ENCODE measurements at regions not wholly inside any gene's neighbourhood (a gene's known extent, or its start where the extent isn't known, plus 50 kb on each side); places are given as distances from the start of the nearest gene placed in this dataset.
"Not testable (repeated sequence)": the region's sequence is repeated elsewhere in the genome, so short reads cannot be mapped to it uniquely, and the experiment has no call there.

DNA sequence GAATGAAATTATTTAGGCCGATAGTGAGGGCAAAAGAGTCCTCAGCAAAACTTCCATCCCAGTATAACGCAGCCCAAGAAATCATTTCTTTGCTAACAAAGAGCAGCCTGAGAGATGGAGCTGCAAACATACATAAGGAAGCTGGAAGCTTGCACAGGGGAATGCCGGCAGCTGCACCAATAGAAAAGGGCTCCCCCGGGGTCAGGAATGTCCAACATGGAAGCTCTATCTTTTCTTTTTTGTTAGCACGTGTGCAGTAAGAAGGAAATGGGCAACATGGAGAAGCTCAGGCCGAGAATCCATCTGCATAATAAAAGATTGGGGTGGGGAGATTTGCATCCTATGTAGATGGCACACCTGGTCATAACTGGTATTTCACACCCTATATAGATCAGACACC lies 1363.5 kb upstream of the PCDH20 start:
- no peak for DNase-seq

DNA sequence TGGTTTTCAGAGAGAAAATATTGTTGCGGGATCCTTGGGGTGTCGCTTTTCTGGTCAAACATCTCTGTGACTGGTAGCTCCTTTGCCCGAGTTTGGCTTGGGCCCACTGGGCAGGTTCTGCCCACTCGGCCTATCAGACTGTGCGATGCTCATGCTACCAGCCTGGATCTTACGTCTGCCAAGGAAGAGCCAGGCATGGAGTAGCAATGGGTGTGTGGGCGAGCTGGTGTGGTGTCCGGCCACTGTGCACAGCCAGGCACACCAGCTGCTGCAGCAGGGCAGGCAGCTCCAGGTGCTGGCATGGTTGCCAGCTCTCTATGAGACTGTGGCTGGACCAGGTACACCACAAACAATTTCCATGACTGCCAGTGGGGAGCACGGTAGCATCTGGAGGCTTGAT lies 1351.8 kb upstream of the PCDH20 start:
- no peak for DNase-seq

DNA sequence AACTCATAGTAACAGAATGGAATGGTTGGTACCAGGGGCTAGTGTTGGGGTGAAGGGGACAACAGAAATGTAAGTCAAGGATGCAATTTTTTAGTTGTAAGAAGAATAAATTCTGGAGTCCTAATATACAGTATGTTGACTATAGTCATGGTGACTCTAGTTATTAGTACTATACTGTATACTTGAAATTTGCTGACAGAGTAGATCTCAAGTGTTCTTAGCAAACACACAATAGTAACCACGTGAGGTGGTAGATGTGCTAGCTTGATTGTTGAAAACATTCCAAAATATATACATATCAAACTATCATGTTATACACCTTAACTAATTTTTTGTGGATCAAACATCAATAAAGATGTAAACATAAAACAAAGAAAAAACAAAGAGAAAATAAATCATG lies 1345.1 kb upstream of the PCDH20 start:
- no peak for DNase-seq

DNA sequence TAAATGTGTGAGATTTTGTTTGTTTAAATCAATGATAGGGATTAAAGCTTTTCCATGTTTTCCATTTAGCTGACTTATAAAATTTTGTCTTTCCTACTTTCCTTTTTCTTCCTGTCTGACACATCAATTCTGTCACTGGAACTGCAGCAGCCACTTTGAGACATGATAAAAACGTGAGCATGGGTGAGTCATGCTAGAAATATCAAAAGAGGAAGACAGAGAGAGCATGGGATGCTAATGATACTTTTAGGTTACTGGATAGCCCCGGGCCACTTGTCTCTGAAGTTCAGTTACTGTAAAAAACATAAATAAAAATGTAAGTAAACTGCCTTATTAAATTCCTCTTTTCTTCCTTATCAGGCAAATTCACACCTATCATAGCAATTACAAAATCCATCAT lies 1332.0 kb upstream of the PCDH20 start:
- DNase-seq, result no peak

DNA sequence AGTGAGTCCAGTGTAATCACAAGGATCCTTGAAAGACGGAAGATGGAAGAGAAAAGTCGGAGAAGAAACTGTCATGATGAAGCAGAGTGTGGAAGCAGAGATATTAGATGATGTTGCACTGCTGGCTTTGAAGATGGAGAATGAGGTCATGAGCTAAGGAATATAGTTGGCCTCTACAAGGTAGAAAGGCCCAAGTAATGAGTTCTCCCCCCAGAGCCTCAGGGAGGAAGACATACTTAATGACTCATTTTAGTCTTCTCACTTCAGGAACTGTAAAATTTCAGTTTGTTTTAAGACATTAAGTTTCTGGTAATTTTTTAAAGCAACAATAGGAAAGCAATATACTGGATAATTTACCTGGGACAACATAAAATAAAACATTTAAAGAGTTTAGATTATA lies 1331.5 kb upstream of the PCDH20 start:
- no peak for DNase-seq

DNA sequence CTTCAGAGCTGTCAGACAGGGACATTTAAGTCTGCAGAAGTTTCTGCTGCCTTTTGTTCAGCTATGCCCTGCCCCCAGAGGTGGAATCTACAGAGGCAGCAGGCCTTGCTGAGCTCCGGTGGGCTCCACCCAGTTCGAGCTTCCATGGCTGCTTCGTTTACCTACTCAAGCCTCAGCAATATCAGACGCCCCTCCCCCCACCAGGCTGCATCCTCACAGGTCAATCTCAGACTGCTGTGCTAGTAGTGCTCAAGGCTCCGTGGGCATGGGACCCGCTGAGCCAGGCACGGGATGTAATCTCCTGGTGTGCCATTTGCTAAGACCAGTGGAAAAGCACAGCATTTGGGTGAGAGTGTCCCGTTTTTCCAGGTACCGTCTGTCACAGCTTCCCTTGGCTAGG lies 1314.1 kb upstream of the PCDH20 start:
- DNase-seq, result not testable (repeated sequence)

DNA sequence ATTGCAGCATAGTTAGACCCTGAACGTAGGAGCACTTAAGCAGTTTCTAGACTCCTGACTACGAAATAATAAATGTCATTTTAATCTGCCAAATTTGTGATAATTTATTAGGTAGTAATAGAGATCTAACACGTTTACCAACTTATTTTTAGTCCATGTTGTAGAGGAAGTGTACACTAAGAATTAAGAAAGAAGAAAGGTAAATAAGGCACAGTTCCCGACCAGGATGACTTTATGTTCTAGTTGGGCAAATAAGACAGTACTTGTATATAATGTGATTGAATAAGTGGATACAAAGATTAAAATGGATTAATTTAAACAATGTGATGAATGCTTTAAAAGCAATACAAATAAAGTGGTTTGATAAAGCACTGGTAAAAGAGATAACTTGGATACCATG lies 1306.2 kb upstream of the PCDH20 start:
- no peak for DNase-seq

DNA sequence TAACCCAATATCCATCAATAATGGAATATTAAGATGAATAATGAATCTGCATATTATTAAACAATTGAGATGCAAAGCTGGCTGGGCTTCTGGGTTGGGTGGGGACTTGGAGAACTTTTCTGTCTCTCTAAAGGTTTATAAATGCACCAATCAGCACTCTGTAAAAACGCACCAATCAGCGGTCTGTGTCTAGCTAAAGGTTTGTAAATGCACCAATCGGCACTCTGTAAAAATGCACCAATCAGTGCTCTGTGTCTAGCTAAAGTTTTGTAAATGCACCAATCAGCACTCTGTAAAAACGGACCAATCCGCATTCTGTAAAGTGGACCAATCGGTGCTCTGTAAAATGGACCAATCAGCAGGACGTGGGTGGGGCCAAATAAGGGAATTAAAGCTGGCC lies 1296.3 kb upstream of the PCDH20 start:
- not testable (repeated sequence) for DNase-seq

DNA sequence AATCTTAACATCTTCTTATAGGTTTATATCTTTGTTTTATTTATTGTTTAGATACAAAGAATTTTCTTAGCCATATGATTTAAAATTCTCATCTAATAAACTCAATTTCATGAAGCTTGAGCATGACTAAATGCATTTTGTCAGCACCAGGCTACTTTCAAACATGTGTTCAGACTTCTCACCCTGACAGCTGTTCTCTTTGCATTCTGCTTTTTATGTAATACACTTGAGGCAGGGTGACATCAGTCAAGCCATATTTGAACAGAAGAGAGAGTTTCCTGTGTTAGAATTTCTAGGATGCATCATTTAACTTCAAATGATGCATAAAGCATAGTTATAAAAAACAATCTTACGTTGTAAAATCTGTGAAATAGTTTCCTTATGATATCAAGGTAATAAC lies 1295.1 kb upstream of the PCDH20 start:
- no peak for DNase-seq

DNA sequence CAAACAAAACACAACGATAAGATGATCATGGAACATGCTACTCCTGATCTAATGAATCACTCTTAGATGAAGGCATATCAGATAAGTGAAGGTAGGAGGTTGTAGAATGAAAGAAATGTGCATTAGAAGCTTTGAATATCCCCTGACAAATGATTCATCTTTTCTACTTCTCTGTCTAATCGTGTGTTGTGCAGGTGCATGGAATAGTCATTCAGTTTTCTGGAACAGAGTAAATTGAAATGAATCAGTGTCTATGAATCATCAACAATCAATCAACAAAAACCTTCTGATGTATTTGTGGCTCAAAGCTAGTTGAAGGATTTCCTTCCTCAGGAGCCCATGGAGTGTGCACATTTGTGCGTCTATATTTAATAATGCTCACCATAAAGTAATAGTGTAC lies 1290.4 kb upstream of the PCDH20 start:
- no peak for DNase-seq

DNA sequence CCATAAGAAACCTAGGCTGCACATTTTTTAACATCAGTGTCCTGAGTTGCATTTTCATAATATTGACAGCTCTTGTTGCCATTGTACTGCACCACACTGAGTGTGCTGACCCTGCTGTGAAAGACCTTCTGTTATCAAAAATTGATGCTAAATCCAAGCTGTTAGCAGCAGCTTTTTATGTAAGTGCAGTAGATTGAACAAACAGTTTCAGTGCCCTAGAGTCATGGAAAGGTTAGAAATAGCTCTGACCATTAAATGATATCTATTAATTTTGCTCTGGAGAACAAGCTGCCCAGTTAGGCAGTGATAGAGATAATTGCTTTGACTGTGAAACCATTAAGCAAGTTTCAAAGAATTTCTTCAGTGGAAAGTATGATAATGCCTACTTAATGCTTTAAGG lies 1289.2 kb upstream of the PCDH20 start:
- no peak for DNase-seq

DNA sequence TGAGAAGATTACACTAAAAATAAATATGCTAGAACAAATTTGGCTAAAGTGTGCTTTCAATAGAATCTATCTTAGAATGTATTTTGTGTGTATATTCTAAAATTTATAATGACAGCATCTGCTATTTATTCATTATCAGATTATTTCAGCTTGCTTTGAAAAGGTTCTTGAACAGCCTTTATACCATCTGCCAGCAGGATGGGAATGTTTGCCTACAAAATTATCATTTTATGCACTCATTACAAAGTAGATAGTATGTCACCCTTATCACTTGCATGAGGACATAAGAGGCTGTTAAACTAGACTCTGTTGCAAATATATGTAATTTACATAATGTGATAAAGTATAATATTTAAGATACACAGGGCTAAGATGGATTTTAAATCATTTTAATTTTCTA lies 1286.9 kb upstream of the PCDH20 start:
- peak; percentile 52 for DNase-seq

DNA sequence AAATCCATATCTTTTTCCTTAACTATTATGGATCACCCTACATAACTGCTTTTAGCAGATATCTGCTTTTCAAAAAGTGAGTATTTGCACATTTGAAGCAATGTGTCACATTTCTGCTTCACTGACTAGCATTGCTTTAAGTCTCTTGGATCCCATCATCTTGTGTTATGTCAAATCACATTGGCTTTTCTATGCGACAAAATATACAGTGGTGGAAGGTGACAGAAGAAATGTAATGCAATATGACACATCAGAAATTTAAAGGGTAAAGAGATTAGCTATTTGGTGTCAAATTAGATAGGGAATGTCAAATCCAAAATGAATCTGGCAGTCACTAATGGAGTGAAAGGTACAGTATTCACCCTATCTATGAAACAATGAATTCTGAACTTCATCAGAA lies 1282.1 kb upstream of the PCDH20 start:
- DNase-seq, result no peak

DNA sequence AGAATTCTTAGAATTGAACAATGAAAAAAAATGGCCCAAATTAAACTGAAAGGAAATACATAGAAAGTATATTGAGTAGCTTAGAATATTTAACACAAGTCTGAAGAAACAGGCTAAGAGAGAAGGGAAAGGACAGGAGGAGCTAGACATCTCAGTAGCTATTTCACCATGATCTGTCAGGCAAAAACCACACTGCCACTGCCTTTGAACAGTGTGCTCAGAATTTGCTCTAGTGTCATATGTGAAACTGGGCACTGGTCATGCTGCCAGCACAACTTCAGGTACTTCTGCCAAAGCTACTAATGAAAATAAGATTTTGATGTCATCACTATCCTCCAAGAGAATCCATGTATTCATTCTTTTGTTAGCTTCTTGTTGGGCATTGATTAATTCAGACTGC lies 1280.8 kb upstream of the PCDH20 start:
- DNase-seq, result no peak

DNA sequence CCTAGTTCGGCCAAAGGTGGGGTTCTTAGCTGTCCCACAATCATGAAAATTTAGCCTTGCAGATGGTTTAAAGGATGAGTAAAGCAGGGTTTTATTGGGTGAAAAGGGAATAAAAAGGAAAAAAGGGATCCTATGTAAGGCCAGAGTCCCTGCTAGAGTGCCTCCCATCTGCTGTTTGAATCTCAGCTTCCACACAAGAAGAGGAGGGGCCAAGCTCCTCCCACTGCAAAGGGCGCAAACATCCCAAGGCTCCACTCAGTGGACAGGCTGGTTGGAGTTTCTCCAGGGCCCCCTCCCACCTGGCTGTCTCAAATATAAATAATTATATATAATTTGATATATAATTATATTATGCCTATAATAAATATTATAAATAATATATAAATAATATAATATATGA lies 1272.1 kb upstream of the PCDH20 start:
- no peak for DNase-seq

DNA sequence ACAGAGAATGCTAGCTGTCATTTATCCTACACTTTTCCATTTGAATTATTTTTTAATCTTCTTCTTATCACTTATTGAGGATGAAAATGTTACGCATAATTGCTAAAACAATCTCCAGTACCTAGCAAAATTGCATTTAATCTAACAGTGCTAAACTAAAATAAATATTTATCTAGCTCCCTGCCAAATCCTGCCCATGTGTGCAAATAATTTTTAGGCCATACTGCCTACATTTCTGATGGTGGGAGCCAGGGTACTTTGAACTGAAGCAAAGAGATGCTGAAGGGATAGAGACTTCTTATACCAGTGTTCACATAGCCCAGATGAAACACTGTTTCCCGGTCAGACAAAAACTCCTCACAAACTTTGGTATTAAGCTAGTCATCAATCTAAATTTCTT lies 1268.7 kb upstream of the PCDH20 start:
- no peak for DNase-seq

DNA sequence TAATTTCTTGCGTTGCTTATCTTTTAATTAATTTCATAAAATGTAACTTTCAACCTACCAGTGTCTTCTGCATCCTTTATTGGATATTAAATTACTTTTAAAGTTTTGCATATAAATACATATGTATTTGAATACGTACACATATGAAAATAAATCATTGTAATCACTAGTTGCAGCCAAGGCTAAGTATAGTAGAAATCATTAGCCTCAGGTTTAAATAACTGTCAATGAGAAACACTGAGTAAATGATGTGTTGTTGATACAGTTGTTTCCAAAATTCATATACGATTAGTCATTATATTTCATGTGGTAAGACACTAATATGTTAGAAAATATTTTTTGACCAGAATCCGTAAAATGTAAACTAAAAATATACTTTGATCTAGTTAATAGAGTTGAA lies 1267.1 kb upstream of the PCDH20 start:
- DNase-seq, result no peak

DNA sequence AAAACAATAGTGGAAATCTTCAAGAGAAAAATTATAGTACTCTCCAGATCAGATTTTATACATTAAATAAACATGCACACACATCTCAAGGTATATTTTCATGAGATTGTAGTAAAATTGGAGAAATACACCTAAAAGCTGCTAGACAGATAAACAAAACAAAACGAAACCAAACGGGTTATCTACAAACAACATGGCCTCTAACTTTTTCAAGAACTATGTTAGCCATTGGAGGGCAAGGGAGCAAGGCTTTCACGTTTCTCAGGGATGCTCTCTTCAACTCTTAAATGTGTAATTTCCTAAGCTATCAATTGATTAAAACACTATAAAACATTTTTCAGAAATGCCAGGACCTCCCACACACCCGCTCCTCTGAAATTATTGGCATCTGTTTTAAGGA lies 1262.4 kb upstream of the PCDH20 start:
- DNase-seq, result no peak

DNA sequence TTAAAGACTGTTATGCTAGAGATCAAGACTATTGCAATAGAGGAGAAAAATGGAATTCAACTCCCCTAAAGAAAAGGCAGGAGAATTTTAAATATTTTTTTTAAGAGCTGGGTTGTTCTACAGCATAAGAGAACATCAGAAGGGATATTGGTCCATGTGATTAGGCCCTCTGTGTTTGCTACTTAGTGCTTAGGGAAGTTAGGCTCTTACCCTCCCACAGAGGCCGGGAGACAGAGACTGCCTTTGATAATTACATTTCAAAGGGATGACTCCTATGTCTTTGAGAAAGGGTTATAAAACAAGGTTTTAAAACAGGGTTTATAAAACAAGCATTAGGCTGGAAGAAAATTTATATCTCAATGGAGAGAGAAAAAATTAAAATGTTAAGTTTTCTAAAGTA lies 1248.1 kb upstream of the PCDH20 start:
- DNase-seq, result no peak

DNA sequence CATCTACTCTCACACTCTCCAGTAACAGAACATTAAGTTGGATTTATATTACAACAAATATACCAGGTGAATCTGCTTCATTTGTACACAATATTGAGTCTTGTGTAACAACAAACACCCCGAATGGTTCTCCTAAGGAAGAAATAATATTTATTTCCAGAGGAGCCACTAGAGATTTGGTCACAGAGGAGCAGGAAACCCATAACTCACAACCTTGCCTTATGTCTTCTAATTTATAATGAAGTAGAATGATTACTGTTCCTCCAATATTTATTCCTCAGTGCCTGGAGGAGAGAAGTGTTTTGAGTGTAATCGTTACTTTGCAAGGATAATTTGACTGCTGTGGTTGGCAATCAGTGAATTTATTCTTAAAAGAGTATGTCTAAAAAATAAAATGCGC lies 1243.7 kb upstream of the PCDH20 start:
- DNase-seq, result no peak

DNA sequence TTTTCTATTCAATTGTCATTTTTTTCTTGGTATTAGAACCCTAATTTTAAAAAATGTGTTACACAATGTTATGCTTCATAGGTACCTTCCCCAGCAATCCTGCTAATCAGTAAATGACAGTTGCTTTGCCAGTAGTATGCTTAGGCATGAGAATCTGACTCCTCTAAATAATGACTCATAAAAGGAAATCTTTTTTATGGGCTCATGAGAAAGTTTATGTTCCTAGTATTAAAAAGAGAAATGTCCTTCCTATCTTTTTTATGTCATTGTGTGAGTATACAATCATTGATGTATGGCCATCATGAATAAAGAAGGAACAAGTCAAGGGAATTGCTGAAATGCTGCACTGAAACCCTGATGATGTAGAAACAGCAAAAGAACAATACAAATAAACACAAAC lies 1237.7 kb upstream of the PCDH20 start:
- DNase-seq, result no peak

DNA sequence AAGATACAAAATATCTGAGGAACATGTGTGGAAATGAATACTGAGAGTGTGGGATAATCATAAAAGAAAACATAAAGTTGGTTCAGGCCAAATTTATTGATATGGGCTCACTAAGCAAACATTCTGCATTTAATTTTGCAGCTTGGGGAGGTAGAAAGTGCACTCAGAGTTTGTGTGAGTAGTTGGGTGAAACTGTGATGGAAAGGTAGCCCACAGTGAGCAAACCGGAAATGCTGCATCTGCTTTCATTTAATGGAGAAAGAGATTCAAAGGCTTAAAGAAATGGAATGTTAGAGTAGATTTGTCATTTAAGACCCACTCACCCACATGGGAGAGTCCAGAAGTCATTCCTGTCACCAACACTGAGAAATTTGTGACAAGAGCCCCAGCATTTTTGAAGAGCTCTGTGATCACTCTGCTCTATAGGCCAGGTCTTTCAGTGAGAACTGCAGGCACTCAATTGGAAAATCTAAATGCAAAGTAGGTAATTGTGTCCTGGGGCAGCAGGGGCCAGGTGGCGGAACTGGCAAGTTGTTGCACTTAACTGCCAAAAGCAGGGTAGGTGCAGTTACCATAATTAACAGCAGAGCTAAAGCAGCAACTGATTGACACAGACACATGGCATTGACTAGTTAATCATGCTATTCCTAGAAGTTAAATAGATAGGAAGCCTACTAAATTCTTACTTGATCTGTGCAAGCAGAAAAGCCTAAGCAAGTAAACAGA lies 1228.3 kb upstream of the PCDH20 start:
- DNase-seq, result no peak

DNA sequence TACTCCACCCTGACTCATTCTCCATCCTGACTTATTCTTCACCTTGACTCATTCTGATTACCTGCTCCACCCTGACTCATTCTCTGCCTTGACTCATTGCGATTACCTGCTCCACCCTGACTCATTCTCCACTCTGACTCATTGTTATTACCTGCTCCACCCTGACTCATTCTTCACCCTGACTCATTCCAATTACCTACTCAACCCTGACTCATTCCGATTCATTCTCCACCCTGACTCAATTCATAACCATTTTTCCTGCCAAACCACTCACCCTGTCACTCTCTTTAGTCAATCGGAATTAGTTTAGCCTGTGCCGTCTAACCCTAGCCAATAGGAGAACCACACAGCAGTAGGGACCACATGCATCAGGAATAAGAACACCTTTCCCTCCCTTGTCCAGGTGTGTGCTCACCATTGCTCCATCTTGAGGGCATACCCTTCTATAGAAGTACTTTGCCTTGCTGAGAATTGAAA lies 1227.4 kb upstream of the PCDH20 start:
- no peak for DNase-seq

DNA sequence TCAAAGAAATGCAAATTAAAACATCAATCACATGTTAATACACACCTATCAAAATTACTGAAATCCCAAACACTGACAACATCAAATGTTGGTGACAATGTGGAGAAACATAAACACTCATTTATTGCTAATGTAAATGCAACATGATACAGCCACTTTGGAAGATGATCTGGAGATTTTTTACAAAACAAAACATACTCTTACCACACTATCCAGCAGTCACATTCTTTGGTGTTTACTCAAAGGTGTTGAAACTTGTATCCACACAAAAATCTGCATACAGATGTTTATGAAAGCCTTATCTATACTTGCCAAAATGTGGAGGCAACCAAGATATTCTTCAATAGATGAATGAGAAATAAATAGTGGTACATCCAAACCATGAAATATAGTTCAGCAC lies 1219.5 kb upstream of the PCDH20 start:
- DNase-seq, result no peak

DNA sequence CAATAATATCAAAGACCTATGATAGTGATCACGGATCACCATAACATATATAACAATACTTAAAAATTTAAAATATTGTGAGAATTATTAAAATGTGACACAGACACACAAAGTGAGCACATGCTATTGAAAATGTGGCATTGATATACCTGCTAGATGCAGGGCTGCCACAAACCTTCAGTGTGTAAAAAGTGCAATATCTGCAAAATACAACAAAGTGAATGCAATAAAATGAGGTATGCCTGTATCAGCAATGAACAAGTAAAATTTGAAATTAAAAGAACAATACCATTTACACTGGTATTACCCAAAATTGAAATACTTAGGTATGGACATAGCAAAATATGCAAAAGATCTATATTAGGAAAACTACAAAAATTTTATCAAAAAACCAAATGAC lies 1217.8 kb upstream of the PCDH20 start:
- DNase-seq, result no peak

DNA sequence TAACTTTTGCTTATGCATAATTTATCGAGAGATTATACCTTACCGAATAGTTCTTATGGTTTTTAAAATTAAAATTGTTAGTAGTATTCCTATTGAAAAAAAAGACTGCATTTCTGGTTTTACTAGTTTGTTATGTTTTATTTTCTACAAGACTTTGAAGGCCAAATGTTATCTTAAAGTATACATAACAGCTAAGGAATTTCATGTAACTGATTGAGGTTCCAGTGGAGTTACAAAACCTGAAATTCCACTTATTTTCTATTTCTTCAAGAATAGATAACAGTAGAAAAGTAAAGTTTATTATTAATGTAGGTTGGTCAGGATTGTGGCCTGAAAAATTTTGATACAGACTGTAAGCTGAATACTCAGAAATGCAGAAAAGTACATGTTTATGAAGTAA lies 1216.0 kb upstream of the PCDH20 start:
- no peak for DNase-seq

Measured in NCI-H1436 (cell line).